Mucosa of stomach (tissue), 1 donor: ENCODE measurements at regions not wholly inside any gene's neighbourhood (a gene's known extent, or its start where the extent isn't known, plus 50 kb on each side); places are given as distances from the start of the nearest gene placed in this dataset.

Experiments
- H3K27me3 ChIP-seq: one replicate; pipeline ENCODE4 v1.7.0; 2013; ENCODE audit warnings: mild to moderate bottlenecking, low read length; ENCODE audit not compliant: control insufficient read depth, insufficient read depth
- H3K36me3 ChIP-seq: one replicate; pipeline ENCODE4 v1.7.0; 2013; ENCODE audit warnings: low read length; ENCODE audit not compliant: control insufficient read depth, insufficient read depth
- H3K4me1 ChIP-seq: one replicate; pipeline ENCODE4 v1.7.0; 2013; ENCODE audit warnings: mild to moderate bottlenecking, low read length; ENCODE audit not compliant: control insufficient read depth, insufficient read depth
- H3K4me3 ChIP-seq: one replicate; pipeline ENCODE4 v1.7.0; 2013; ENCODE audit warnings: low read length
- H3K9ac ChIP-seq: one replicate; pipeline ENCODE4 v1.7.0; 2013; ENCODE audit warnings: mild to moderate bottlenecking, low read length, moderate library complexity
- H3K9me3 ChIP-seq: one replicate; pipeline ENCODE4 v1.7.0; 2013; ENCODE audit warnings: mild to moderate bottlenecking, low read length, moderate library complexity; ENCODE audit not compliant: control insufficient read depth
- donor health status: Pancreatic carcinoma.

DNA sequence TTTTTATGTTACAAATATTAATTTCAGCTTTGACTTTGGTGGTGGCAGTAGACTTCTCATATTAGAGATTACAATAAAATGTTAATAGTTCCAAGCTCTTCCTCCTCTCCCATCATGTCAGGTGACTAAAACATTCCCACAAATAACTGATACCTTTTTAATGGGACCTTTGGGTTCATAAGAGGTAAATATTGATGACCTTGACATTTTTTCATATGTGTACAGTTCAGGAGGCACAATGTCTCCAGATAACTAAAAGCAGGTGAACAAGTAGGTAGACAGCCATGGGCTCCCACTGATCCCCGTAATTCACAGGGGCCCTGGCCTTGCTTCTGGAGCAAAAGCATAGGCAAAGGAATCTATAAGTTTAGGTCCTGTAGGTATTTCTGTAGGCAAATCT is 317.7 kb downstream of the SOX4 start:
- no peaks in the 10 kb centered on the region for H3K9me3 ChIP-seq
- H3K4me3 ChIP-seq: no peak overlapping the region

DNA sequence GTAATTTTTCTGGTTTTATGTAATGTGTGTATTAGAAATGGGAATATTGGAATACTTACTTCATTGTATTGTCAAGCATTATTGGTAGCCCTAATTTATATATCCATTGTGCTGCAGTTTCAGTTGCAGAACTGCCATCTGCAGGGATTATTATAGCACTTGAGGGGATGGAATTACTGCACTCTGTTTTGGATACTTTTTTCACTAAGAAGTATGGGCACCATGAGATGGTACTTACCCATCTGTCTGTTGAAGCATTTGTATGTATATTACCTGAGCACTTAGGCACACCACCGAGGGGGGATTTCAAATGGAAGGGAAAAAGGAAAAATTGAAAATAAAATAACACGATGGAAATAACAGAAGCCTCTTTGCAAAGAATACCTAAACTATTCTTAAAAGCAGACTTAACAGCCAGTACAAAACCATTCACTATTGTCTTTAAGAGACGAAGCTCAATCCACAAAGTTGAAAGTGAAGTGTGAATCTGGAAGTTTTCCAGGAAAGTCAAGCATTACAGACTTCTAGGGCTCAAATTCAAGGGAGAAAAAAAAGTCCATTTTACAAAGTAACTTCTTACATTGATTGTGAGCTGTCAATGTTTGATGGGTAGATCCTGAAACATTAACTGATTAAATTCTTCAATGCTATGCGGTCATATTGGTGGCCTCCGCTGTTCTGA is 318.7 kb downstream of the SOX4 start:
- H3K27me3 ChIP-seq: no peaks in the 10 kb centered on the region
- H3K4me1 ChIP-seq: peaks cover 6% of the 10 kb centered on the region
- H3K9ac ChIP-seq: no peak overlapping the region
- no peaks in the 10 kb centered on the region for H3K36me3 ChIP-seq
- H3K9me3 ChIP-seq: no peaks in the 10 kb centered on the region
- no peak overlapping the region for H3K4me3 ChIP-seq

More for the DNA sequence above, 317.7 kb downstream of the SOX4 start:
- Histone ChIP-seq H3K36me3 (no peaks in the 10 kb centered on the region), H3K4me1 (peaks cover 6% of the 10 kb centered on the region), H3K27me3 (no peaks in the 10 kb centered on the region), H3K9ac (no peak overlapping the region)

GRCh38 chr6:21914121-21914973 is 320.8 kb downstream of the SOX4 start:
- H3K36me3 ChIP-seq: no peaks in the 10 kb centered on the region
- H3K4me3 ChIP-seq: no peak overlapping the region
- no peak overlapping the region for H3K9ac ChIP-seq
- H3K9me3 ChIP-seq: no peaks in the 10 kb centered on the region
- H3K27me3 ChIP-seq: no peaks in the 10 kb centered on the region
- H3K4me1 ChIP-seq: peaks cover 6% of the 10 kb centered on the region

DNA sequence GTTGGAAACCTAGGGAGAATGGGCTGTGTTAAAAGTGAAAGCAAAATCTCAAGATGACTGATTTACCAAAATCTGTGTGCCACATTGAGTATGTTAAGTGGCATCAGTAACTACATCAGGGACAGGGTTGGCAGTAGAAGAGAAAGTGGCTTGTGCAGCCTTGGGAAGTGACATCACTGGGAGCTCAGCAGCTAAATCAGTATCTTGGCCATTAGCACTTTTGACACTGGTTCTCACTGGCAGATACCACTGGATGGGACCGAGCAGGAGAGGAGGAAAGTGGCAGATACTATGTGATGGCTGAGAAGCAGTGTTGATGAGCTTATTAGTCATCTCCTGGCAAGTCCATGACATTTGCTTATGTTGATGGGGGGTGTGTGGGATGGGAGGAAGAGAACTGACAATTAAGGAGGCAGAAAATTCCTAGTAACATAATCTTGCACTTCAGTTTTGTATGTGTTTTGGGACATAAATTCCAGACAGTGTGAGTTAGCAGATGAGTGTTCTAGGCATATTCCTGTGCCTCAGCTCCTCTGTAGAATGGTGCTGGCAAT is 322.2 kb downstream of the SOX4 start:
- Histone ChIP-seq H3K9ac (no peak overlapping the region), H3K4me3 (no peak overlapping the region), H3K27me3 (no peaks in the 10 kb centered on the region), H3K4me1 (peaks cover 6% of the 10 kb centered on the region), H3K36me3 (no peaks in the 10 kb centered on the region), H3K9me3 (no peaks in the 10 kb centered on the region)

GRCh38 chr6:21918041-21918440 is 324.5 kb downstream of the SOX4 start:
- no peaks in the 10 kb centered on the region for H3K9me3 ChIP-seq
- no peak overlapping the region for H3K4me3 ChIP-seq
- no peak overlapping the region for H3K9ac ChIP-seq
- H3K4me1 ChIP-seq: peaks cover 6% of the 10 kb centered on the region
- H3K36me3 ChIP-seq: no peaks in the 10 kb centered on the region
- no peaks in the 10 kb centered on the region for H3K27me3 ChIP-seq

DNA sequence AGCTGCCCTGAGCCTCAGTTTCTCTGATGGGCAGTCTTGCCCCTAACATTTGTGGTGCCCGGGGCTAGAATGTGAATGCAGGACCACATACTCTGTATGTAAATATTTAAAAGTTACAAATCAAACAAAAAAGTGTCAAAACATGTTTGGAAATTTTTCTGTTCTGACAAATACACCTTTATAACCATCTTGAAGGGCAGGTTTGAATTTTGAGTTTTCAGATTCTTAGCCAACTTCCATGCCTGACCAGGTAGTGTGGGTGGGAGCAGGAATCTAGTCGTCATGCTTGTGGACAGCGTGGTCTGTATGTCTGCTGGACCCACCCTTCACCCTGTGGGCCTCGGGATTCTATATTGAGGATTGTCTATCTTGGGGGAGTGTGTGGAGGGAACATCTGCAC is 325.1 kb downstream of the SOX4 start:
- H3K9me3 ChIP-seq: no peaks in the 10 kb centered on the region
- H3K27me3 ChIP-seq: no peaks in the 10 kb centered on the region
- H3K4me3 ChIP-seq: no peak overlapping the region
- peaks cover 6% of the 10 kb centered on the region for H3K4me1 ChIP-seq
- H3K36me3 ChIP-seq: no peaks in the 10 kb centered on the region
- H3K9ac ChIP-seq: no peak overlapping the region

GRCh38 chr6:21922086-21922485 is 328.5 kb downstream of the SOX4 start:
- H3K4me1 ChIP-seq: peaks cover 11% of the 10 kb centered on the region
- no peaks in the 10 kb centered on the region for H3K9me3 ChIP-seq
- H3K36me3 ChIP-seq: no peaks in the 10 kb centered on the region
- no peaks in the 10 kb centered on the region for H3K27me3 ChIP-seq
- no peak overlapping the region for H3K9ac ChIP-seq
- no peak overlapping the region for H3K4me3 ChIP-seq

GRCh38 chr6:21924002-21924401 is 330.5 kb downstream of the SOX4 start:
- H3K9ac ChIP-seq: no peak overlapping the region
- no peaks in the 10 kb centered on the region for H3K27me3 ChIP-seq
- no peaks in the 10 kb centered on the region for H3K36me3 ChIP-seq
- H3K9me3 ChIP-seq: no peaks in the 10 kb centered on the region
- H3K4me3 ChIP-seq: no peak overlapping the region
- peaks cover 15% of the 10 kb centered on the region for H3K4me1 ChIP-seq

DNA sequence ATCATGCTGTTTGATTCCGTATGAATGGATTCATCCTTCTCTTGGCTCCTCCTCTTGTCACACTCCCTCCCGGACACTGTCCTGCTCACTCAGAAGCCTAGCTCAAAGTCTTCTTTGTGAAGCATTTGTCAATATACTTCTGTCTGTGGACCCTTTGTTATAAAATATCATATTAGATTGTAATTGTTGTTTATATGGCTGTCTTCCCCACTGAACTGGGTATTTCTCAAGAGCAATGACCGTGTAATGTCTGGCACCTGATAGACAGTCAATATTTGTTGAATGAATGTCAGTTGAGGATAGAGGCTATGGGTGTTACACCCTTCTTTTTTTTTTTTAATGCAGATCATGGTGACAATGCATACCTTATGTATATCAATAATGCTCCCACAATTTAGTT is 335.3 kb downstream of the SOX4 start:
- Histone ChIP-seq H3K36me3 (no peaks in the 10 kb centered on the region), H3K27me3 (no peaks in the 10 kb centered on the region), H3K9me3 (no peaks in the 10 kb centered on the region), H3K9ac (no peak overlapping the region), H3K4me1 (peaks cover 15% of the 10 kb centered on the region), H3K4me3 (no peak overlapping the region)

DNA sequence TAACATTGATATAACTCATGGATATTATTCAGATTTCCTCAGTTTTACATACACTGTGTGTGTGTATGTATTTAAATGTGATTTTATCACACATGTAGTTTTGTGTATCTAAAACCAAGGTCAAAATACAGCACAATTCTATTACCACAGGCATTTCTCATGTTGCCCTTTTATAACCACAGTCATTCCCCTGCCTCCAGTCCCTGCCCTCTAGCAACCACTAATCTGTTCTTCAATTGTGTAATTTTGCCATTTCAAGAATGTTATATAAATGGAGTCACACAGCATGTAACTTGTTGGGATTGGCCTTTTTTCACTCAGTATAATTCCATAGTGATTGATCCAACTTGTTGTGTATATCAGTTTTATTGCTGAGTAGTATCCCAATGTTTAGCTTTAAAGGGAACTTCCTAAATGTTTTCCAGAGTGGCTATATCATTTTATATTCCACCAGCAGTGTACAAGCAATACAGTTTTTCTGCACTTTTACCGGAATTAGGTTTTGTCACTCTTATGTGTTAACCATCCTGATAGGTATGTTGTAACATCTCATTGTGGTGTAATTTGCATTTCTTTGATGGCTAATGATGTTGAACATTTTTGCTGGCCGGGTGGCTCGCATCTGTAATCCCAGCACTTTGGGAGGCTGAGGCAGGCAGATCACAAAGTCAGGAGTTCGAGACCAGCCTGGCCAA is 338.2 kb downstream of the SOX4 start:
- peaks cover 4% of the 10 kb centered on the region for H3K4me1 ChIP-seq
- no peak overlapping the region for H3K9ac ChIP-seq
- no peak overlapping the region for H3K4me3 ChIP-seq
- H3K36me3 ChIP-seq: no peaks in the 10 kb centered on the region
- H3K9me3 ChIP-seq: no peaks in the 10 kb centered on the region
- no peaks in the 10 kb centered on the region for H3K27me3 ChIP-seq

DNA sequence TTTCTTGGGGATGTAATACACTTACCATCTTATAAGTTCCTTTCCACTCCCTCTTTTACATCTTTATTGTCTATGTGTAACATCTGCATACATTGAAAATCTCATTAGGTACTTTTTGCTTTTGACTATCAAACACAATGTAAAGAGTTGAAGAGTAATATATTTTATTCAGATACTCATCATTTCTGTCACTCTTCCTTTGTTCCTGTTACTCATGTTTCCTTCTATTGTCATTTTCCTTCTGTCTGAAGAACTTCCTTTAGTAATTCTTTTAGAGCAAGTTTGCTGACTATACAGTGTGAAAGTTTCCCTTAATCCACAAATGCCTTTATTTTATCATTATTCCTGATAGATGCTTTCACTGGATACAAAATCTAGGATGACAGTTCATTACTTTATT is 339.8 kb downstream of the SOX4 start:
- no peaks in the 10 kb centered on the region for H3K36me3 ChIP-seq
- no peaks in the 10 kb centered on the region for H3K27me3 ChIP-seq
- no peaks in the 10 kb centered on the region for H3K9me3 ChIP-seq
- no peak overlapping the region for H3K4me3 ChIP-seq
- H3K4me1 ChIP-seq: peaks cover 4% of the 10 kb centered on the region
- no peak overlapping the region for H3K9ac ChIP-seq

GRCh38 chr6:21935142-21935541 is 341.6 kb downstream of the SOX4 start:
- Histone ChIP-seq H3K36me3 (no peaks in the 10 kb centered on the region), H3K4me3 (no peak overlapping the region), H3K9ac (no peak overlapping the region), H3K4me1 (no peaks in the 10 kb centered on the region), H3K9me3 (no peaks in the 10 kb centered on the region), H3K27me3 (no peaks in the 10 kb centered on the region)
